GM12891 (cell line): ENCODE measurements at regions not wholly inside any gene's neighbourhood (a gene's known extent, or its start where the extent isn't known, plus 50 kb on each side); places are given as distances from the start of the nearest gene placed in this dataset.

Experiments used
- DNase-seq: peaks from one replicate; pipeline ENCODE4 v3.0.0; 2011; ENCODE audit warnings: low spot score; ENCODE audit not compliant: insufficient read length
- FAIRE-seq: peaks from 2 replicates; lab custom pipeline; 2011; peaks lifted over from hg19 to GRCh38; lab: Jason Lieb, UNC
- PAX5 ChIP-seq: IDR thresholded peaks from 2 replicates; pipeline ENCODE4 v1.6.1; 2011; ENCODE audit warnings: low read length, moderate library complexity, mild to moderate bottlenecking; ENCODE audit not compliant: insufficient read depth, severe bottlenecking
- POLR2A ChIP-seq: IDR thresholded peaks from 2 replicates; pipeline ENCODE4 v1.6.1; 2011; ENCODE audit warnings: low read depth, low read length, control low read depth
- POLR2AphosphoS5 ChIP-seq: IDR thresholded peaks from 2 replicates; pipeline ENCODE4 v1.6.1; 2011; ENCODE audit warnings: low read depth, low read length, control low read depth
- POU2F2 ChIP-seq: IDR thresholded peaks from 2 replicates; pipeline ENCODE4 v1.6.1; 2011; ENCODE audit warnings: low read depth, mild to moderate bottlenecking, control low read depth, low read length, moderate library complexity
- SPI1 ChIP-seq: IDR thresholded peaks from 2 replicates; pipeline ENCODE4 v1.6.1; 2011; ENCODE audit warnings: low read depth, low read length, control low read depth
- TAF1 ChIP-seq: IDR thresholded peaks from 2 replicates; pipeline ENCODE4 v1.6.1; 2011; ENCODE audit warnings: low read depth, low read length, control low read depth

GRCh38 chr9:115632391-115632790 lies 514.4 kb upstream of the TNC start:
- no peak for FAIRE-seq
- TF ChIP-seq POLR2A (no peak), SPI1 (no peak), TAF1 (no peak), PAX5 (no peak), POLR2AphosphoS5 (no peak)
- DNase-seq, result no peak

- FAIRE-seq (no peak), DNase-seq (no peak)
- TF ChIP-seq SPI1, result no peak
- TF ChIP-seq POLR2A, result no peak
- no peak for TF ChIP-seq PAX5
- TF ChIP-seq POLR2AphosphoS5, result no peak
- no peak for TF ChIP-seq POU2F2
- TF ChIP-seq TAF1, result no peak
Measured at GRCh38 chr9:115633104-115633503, 515.1 kb upstream of the TNC start.

GRCh38 chr9:115635680-115636383 lies 517.8 kb upstream of the PAPPA start:
- FAIRE-seq (no peak), DNase-seq (no peak)
- TF ChIP-seq PAX5 (no peak), POU2F2 (no peak), POLR2AphosphoS5 (no peak)

GRCh38 chr9:115636596-115636995 lies 517.0 kb upstream of the PAPPA start:
- FAIRE-seq, result no peak

GRCh38 chr9:115637661-115638060 lies 515.9 kb upstream of the PAPPA start:
- DNase-seq (no peak), FAIRE-seq (no peak)
- TF ChIP-seq POLR2AphosphoS5 (no peak), PAX5 (no peak), POU2F2 (no peak), TAF1 (no peak), SPI1 (no peak), POLR2A (no peak)

More at GRCh38 chr9:115636596-115636995, 517.0 kb upstream of the PAPPA start:
- TF ChIP-seq POU2F2 (no peak), POLR2A (no peak)
- DNase-seq, result no peak

GRCh38 chr9:115640887-115641286 lies 512.7 kb upstream of the PAPPA start:
- DNase-seq, result no peak
- no peak for FAIRE-seq
- TF ChIP-seq PAX5 (no peak), POLR2AphosphoS5 (no peak), POLR2A (no peak), TAF1 (no peak), POU2F2 (no peak), SPI1 (no peak)

- FAIRE-seq (no peak), DNase-seq (no peak)
- no peak for TF ChIP-seq PAX5
- TF ChIP-seq POLR2AphosphoS5, result no peak
- TF ChIP-seq POLR2A, result no peak
- TF ChIP-seq POU2F2, result no peak
- no peak for TF ChIP-seq TAF1
- TF ChIP-seq SPI1, result no peak
Measured at GRCh38 chr9:115642285-115642684, 511.3 kb upstream of the PAPPA start.

- no peak for TF ChIP-seq SPI1
- TF ChIP-seq POU2F2, result no peak
- no peak for TF ChIP-seq POLR2A
- TF ChIP-seq TAF1, result no peak
- TF ChIP-seq POLR2AphosphoS5, result no peak
- no peak for DNase-seq
- no peak for FAIRE-seq
Measured at GRCh38 chr9:115643948-115644727, 509.5 kb upstream of the PAPPA start.

GRCh38 chr9:115649991-115650472 lies 503.6 kb upstream of the PAPPA start:
- FAIRE-seq (no peak), DNase-seq (no peak)

More at GRCh38 chr9:115649991-115650472, 503.6 kb upstream of the PAPPA start:
- TF ChIP-seq SPI1 (no peak), POU2F2 (no peak), POLR2AphosphoS5 (no peak), TAF1 (no peak), PAX5 (no peak), POLR2A (no peak)
